ENCODE measurements at regions not wholly inside any gene's neighbourhood (a gene's known extent, or its start where the extent isn't known, plus 50 kb on each side); places are given as distances from the start of the nearest gene placed in this dataset.

- BruUV-seq (replicated peaks) = no TSS peak
- H3K18ac ChIP-seq (ENCODE audit: low read depth, low read length) = no peak overlapping the region
- DNase-seq (no peak), ATAC-seq (ENCODE audit: low read depth) (no peak)
- WGBS, 2 experiments (ENCODE audit: extremely low coverage in 2 of 2, insufficient read length in 1 of 2) = no CpG with 5 or more reads among the region's 2 CpGs
- no peak overlapping the region for H2BK5ac ChIP-seq (ENCODE audit: low read depth, low read length, poor library complexity, severe bottlenecking)
- H3K9me1 ChIP-seq (ENCODE audit: insufficient read depth, low read length) = no peaks in the 10 kb centered on the region
- no peak overlapping the region for H2BK120ac ChIP-seq (ENCODE audit: low read depth, low read length)
- no peaks in the 10 kb centered on the region for H3K36me3 ChIP-seq (ENCODE audit: control insufficient read depth, insufficient read depth, low read length)
- H3K4me3 ChIP-seq (ENCODE audit: insufficient read depth, low read depth, low read length) = no peak overlapping the region
- no peaks in the 10 kb centered on the region for H3K9me3 ChIP-seq (ENCODE audit: control insufficient read depth, insufficient read depth, low read length)
- ChIA-PET CTCF (no interaction called here), POLR2A (ENCODE audit: unreplicated experiment) (no interaction called here)
- H4K91ac ChIP-seq (ENCODE audit: insufficient read depth, low read depth, low read length) = no peak overlapping the region
- intact Hi-C loops (cut with micrococcal nuclease) = no loop called here
- no peak overlapping the region for H2AK5ac ChIP-seq (ENCODE audit: low read depth, low read length)
- H2AFZ ChIP-seq (replicated peaks; ENCODE audit: low read length, poor library complexity) = no peak overlapping the region
- no peak overlapping the region for H4K8ac ChIP-seq (ENCODE audit: low read depth in 2 of 2, low read length in 2 of 2)
- H2BK20ac ChIP-seq (ENCODE audit: low read depth, low read length) = no peak overlapping the region
- in situ Hi-C loops (cut with MboI; ENCODE audit: low sequenced_read_pairs) = no loop called here
- no peaks in the 10 kb centered on the region for H3K4me1 ChIP-seq (ENCODE audit: control insufficient read depth, insufficient read depth, low read length)
- no peak overlapping the region for H4K5ac ChIP-seq (ENCODE audit: low read depth, low read length)
- dilution Hi-C loops (cut with HindIII; ENCODE audit: low sequenced_read_pairs, unreplicated experiment) = no loop called here
- no peak overlapping the region for H3K4ac ChIP-seq (ENCODE audit: low read depth, low read length)
- no peak for TF ChIP-seq SMC3 (IDR thresholded peaks at IDR 0.05; ENCODE audit: low read depth, low read length)
- no peak for TF ChIP-seq ELK1 (IDR thresholded peaks at IDR 0.05; ENCODE audit: borderline replicate concordance, low read depth, low read length)
- TF ChIP-seq CTCF (conservative IDR thresholded peaks at IDR 0.05; ENCODE audit: low read depth, low read length) = no peak
- no peak for TF ChIP-seq FOS (IDR thresholded peaks at IDR 0.05; ENCODE audit: low read depth, low read length)
- no peak for TF ChIP-seq MAZ (IDR thresholded peaks at IDR 0.05; ENCODE audit: borderline replicate concordance, low read depth, low read length)
- no peak for TF ChIP-seq POLR2A (IDR thresholded peaks at IDR 0.05; ENCODE audit: low read depth, low read length)
- no peak for TF ChIP-seq CHD1 (IDR thresholded peaks at IDR 0.05; ENCODE audit: low read depth, low read length)
- no peak for TF ChIP-seq BHLHE40 (IDR thresholded peaks at IDR 0.05; ENCODE audit: low read depth, low read length)
- TF ChIP-seq RAD21 (IDR thresholded peaks at IDR 0.05; ENCODE audit: low read length) = no peak
- no peak for TF ChIP-seq RCOR1 (IDR thresholded peaks at IDR 0.05; ENCODE audit: insufficient replicate concordance, low read length)
- TF ChIP-seq MAFK (IDR thresholded peaks at IDR 0.05; ENCODE audit: low read depth, low read length) = no peak
- TF ChIP-seq CEBPB (IDR thresholded peaks at IDR 0.05; ENCODE audit: low read depth, low read length) = no peak
- TF ChIP-seq USF2 (IDR thresholded peaks at IDR 0.05; ENCODE audit: low read depth, low read length) = no peak
- TF ChIP-seq NFE2L2 (IDR thresholded peaks at IDR 0.05; ENCODE audit: low read depth, low read length) = no peak
- no peak for TF ChIP-seq RFX5 (IDR thresholded peaks at IDR 0.05; ENCODE audit: low read depth, low read length)
- no peak for TF ChIP-seq MXI1 (IDR thresholded peaks at IDR 0.05; ENCODE audit: borderline replicate concordance, low read depth, low read length)
- H4K20me1 ChIP-seq (ENCODE audit: insufficient read depth, low read length) = no peaks in the 10 kb centered on the region
- H3K27me3 ChIP-seq (ENCODE audit: control insufficient read depth, insufficient read depth, low read length) = no peaks in the 10 kb centered on the region
- no peak overlapping the region for H3K56ac ChIP-seq (ENCODE audit: extremely low read depth, insufficient read depth, low read length)
- H3K14ac ChIP-seq (replicated peaks; ENCODE audit: low read depth, low read length) = no peak overlapping the region
- no peak overlapping the region for H3K27ac ChIP-seq (ENCODE audit: insufficient read depth, low read length)
- H3K23ac ChIP-seq (ENCODE audit: low read depth, low read length) = no peak overlapping the region
- H3K9ac ChIP-seq (ENCODE audit: low read depth, low read length) = no peak overlapping the region
- no peaks in the 10 kb centered on the region for H3K79me1 ChIP-seq (ENCODE audit: low read depth in 1 of 2, low read length in 2 of 2)
- H3K4me2 ChIP-seq (ENCODE audit: low read depth, low read length) = no peak overlapping the region
- H2AK9ac ChIP-seq (replicated peaks; ENCODE audit: low read depth, low read length, poor library complexity) = no peak overlapping the region
- H2BK15ac ChIP-seq (ENCODE audit: low read depth, low read length) = no peak overlapping the region
These were observed 100.1 kb upstream of the PLSCR5 start for GRCh38 chr3:146705225-146705624.
